GM21528 (cell line): ENCODE measurements at regions not wholly inside any gene's neighbourhood (a gene's known extent, or its start where the extent isn't known, plus 50 kb on each side); places are given as distances from the start of the nearest gene placed in this dataset.

Experiments
- ATAC-seq: cut with Tn5 transposase; IDR thresholded peaks from one replicate; pipeline ENCODE4 v1.9.1; 2021; ENCODE audit warnings: mild to moderate bottlenecking, moderate library complexity; ENCODE audit not compliant: unreplicated experiment, low FRiP score

GRCh38 chr4:34046580-34046979, 2197.7 kb downstream of the ARAP2 start:
- ATAC-seq = no peak

- ATAC-seq = no peak
Measured at GRCh38 chr4:34047363-34047762, 2197.0 kb downstream of the ARAP2 start.

DNA sequence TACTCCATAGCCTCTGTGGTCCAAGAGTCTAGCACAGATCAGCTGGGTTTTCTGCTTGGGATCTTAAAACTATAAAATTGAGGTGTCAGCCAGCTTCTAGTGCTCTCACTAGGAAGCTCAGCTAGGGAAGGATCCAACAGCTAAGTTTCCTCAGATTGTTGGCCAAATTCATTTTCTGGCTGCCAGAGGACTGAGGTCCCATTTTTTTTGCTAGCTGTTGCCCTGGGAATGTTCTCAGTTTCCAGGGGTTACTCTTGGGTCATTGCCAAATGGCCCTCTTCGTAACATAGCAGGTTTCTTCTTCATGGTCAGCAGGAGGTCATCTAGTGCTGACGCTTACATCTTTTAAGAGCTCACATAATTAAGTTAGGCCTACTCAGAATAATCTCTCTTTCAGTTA, 2178.2 kb downstream of the ARAP2 start:
- no peak for ATAC-seq

- ATAC-seq = no peak
Measured at GRCh38 chr4:34091451-34091850, 2152.9 kb downstream of the ARAP2 start.

GRCh38 chr4:34094114-34094513, 2150.2 kb downstream of the ARAP2 start:
- no peak for ATAC-seq

DNA sequence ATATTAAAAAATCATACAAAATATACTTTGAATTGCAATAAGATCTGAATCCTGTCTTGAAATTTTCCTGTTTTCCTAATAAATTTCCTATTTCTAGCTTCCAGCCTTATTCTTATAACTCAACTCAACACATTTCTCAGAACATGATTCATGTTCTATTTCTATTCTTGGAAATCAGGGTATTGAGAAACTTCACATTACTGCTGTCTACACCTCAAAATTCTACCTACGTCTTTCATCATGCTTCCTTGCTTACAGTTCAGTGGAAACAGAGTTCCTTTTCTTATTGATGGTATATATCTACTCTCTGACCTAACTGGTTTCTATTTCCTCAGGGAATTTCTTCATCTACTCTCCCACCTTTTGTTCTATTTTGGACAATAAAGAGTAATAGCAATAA, 2139.0 kb downstream of the ARAP2 start:
- no peak for ATAC-seq

DNA sequence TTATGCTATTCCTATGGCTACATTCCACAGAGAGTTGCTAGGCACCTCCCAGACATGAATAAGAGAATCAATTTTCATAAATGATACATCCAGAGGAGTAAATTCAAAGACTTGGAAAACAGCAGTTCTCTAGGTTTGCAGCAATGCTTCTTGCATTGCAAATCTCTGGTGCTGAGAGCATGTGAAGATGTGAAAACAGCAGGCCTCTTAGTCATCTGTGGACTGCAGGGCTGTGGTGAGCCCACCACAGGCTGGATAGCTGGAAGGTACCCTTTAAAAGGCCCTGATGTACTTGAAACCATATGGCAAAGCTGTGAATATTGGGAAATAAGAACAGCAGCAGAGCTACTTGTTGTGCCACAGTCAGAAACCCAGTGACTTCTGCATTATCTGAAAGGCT, 2135.9 kb downstream of the ARAP2 start:
- ATAC-seq = no peak

GRCh38 chr4:34112573-34112972, 2131.7 kb downstream of the ARAP2 start:
- ATAC-seq = no peak

GRCh38 chr4:34138385-34138784, 2105.9 kb downstream of the ARAP2 start:
- ATAC-seq = no peak

- ATAC-seq = no peak
Measured at GRCh38 chr4:34139346-34139745, 2105.0 kb downstream of the ARAP2 start.

GRCh38 chr4:34148322-34148908, 2095.9 kb downstream of the ARAP2 start:
- ATAC-seq = no peak

DNA sequence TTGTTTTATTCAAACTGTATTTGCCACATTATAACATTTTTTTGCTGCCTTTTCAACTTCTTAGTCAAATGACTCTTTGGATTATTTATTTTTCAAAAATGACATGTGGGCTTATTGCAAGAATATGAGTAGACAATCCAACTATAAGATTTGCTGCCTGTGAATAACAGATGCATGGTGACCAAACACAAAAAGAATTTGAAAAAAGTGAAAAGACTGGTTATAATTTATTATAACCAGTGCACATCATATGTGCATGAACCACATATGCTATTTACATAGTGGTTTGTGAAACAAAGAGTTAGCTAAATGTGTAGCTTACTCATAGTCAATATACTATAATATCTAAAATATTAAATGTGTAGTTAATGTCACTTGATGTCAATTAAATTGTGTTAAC, 2086.8 kb downstream of the ARAP2 start:
- no peak for ATAC-seq

- no peak for ATAC-seq
Measured at GRCh38 chr4:34158878-34159277, 2085.4 kb downstream of the ARAP2 start.

DNA sequence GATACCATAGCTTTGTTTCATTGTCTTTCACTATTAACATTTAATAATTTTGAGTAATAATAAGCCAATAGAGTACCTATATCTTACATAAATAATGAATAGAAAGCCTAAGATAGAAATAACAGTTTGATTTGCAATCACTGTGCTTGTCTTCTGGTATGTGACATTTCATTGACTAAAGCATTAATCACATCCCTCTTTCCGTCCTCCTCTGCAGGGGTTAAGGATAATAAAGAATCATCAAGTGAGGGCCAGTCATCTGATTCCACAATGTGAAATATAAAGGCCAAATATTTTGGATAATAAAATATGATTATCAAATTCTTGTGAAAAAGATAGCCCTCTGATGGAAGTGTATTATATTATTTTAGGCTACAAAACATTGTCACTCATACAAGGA, 2073.4 kb downstream of the ARAP2 start:
- ATAC-seq = no peak

GRCh38 chr4:34176609-34177008, 2067.7 kb downstream of the ARAP2 start:
- no peak for ATAC-seq

- ATAC-seq = no peak
Measured at GRCh38 chr4:34178476-34178875, 2065.8 kb downstream of the ARAP2 start.

DNA sequence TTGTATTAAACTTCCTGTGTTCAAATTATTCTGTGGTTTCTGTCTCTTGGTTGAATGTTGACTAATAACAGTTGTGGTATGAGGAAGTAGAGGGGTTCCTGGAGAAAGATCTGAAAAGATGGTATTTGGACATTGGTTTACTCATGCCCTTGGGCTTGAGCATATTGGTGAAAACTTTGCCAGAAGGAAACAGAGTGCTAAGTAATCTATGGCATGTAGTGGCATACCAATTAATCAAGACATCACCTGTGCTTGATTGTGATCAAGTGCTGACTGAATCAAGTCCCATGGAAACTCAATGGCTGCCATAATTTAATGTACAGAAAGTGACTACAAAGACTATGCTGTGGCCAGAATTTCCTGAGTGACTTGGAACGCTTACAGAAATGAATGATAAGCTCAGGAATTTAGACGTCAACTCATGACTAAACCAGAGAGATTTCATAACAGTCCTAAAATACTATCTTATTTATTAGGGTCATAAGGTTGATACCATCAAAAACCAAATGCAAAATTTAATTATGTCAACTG, 2062.9 kb downstream of the ARAP2 start:
- ATAC-seq = no peak

GRCh38 chr4:34181891-34182290, 2062.4 kb downstream of the ARAP2 start:
- ATAC-seq = no peak

DNA sequence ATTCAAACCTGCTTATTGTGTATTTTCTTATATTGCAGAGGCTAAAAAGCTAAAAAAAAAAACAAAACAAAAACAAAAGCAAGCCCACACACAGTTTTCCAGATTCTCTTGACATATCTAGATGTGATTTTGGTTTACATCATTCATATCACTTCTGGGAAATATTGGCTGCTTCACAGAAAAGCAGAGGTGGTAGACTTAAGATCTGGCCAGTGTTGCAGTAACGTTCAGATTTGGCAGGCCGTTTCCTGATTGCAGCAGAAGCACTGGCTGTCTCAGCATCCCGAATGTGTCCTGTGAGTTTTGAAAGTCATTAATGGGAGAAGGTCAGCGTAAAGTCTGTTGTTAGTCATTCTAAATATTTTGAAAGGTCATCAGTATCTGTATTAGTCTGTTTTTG, 2062.0 kb downstream of the ARAP2 start:
- no peak for ATAC-seq

GRCh38 chr4:34183926-34184325, 2060.4 kb downstream of the ARAP2 start:
- ATAC-seq = no peak

GRCh38 chr4:34187056-34187455, 2057.3 kb downstream of the ARAP2 start:
- ATAC-seq = no peak

- no peak for ATAC-seq
Measured at GRCh38 chr4:34191443-34191842, 2052.9 kb downstream of the ARAP2 start.
